B cell (primary cell): ENCODE measurements at regions not wholly inside any gene's neighbourhood (a gene's known extent, or its start where the extent isn't known, plus 50 kb on each side); places are given as distances from the start of the nearest gene placed in this dataset.

Experiments
- ATAC-seq: fragments of 200-7000 bp; cut with Tn5 transposase; one replicate; pipeline ENCODE4 v1.10.0; 2021; ENCODE audit warnings: low read depth, mild to moderate bottlenecking, moderate number of reproducible peaks, moderate library complexity
- CTCF ChIA-PET: fragments of 350-600 bp; sonication (Branson Sonifier 250); formaldehyde crosslinking; loops from one replicate; lab custom pipeline; 2021; ENCODE audit warnings: antibody characterized with exemption, inconsistent platforms; lab: Charles Lee
- POLR2A ChIA-PET: fragments of 350-600 bp; sonication (Branson Sonifier 250); formaldehyde crosslinking; loops from one replicate; lab custom pipeline; 2021; ENCODE audit warnings: antibody characterized with exemption; lab: Charles Lee
- DNase-seq: peaks from one replicate; pipeline ENCODE4 v3.0.0; 2013
- H2AFZ ChIP-seq: 2 replicates; pipeline ENCODE4 v1.6.1; 2012; ENCODE audit warnings: mild to moderate bottlenecking, low read depth, low read length; ENCODE audit not compliant: insufficient read depth, poor library complexity, severe bottlenecking
- H3K27ac ChIP-seq, 2 donors: 1 replicate in 1 of 2; 2 replicates in 1 of 2; pipeline ENCODE4 v1.5.1; 2012 to 2013; ENCODE audit warnings: low read length in 2 of 2, mild to moderate bottlenecking in 2 of 2, moderate library complexity in 1 of 2
- H3K27me3 ChIP-seq, 4 experiments: fragments of 200-600 bp in 1 of 4; sonication (generic) in 1 of 4; replicated peaks in 1 of 4; 1 replicate in 2 of 4; 2 replicates in 2 of 4; pipeline versions ENCODE4 v1.6.1 to v1.7.0; 2013 to 2016; ENCODE audit warnings: low read length in 3 of 4, mild to moderate bottlenecking in 2 of 4, mixed read lengths in 1 of 4, moderate library complexity in 1 of 4; ENCODE audit not compliant: insufficient read depth in 4 of 4, control insufficient read depth in 3 of 4; ENCODE audit errors: control extremely low read depth in 1 of 4
- H3K36me3 ChIP-seq, 2 experiments: replicated peaks in 1 of 2; 1 replicate in 1 of 2; 2 replicates in 1 of 2; pipeline versions ENCODE4 v1.6.1 to v1.7.1; 2013; ENCODE audit warnings: low read length in 1 of 2; ENCODE audit not compliant: insufficient read depth in 2 of 2, control insufficient read depth in 1 of 2; ENCODE audit errors: control extremely low read depth in 1 of 2, extremely low read depth in 1 of 2
- H3K4me1 ChIP-seq, 2 donors: fragments of 200-600 bp in 1 of 2; sonication (generic) in 1 of 2; 1 replicate in 1 of 2; 2 replicates in 1 of 2; pipeline versions ENCODE4 v1.5.1 to v1.6.1; 2013 to 2017; ENCODE audit warnings: low read length in 2 of 2; ENCODE audit not compliant: control insufficient read depth in 2 of 2, insufficient read depth in 2 of 2
- H3K4me2 ChIP-seq: replicated peaks from 2 replicates; pipeline ENCODE3; 2012; ENCODE audit warnings: mild to moderate bottlenecking, low read depth, low read length; ENCODE audit not compliant: poor library complexity, severe bottlenecking
- H3K4me3 ChIP-seq, 5 experiments: fragments of 200-600 bp in 1 of 5; sonication (generic) in 1 of 5; 1 replicate in 3 of 5; 2 replicates in 2 of 5; pipeline versions ENCODE4 v1.5.1 to v1.7.0; 2011 to 2016; ENCODE audit warnings: low read length in 4 of 5, mild to moderate bottlenecking in 4 of 5, low read depth in 2 of 5, control low read depth in 1 of 5, moderate library complexity in 1 of 5; ENCODE audit not compliant: insufficient read depth in 1 of 5; ENCODE audit errors: control extremely low read depth in 1 of 5, extremely low read depth in 1 of 5
- H3K79me2 ChIP-seq: fragments of 200-600 bp; sonication (generic); one replicate; pipeline ENCODE4 v1.6.0; 2016; ENCODE audit warnings: low read length; ENCODE audit not compliant: control insufficient read depth, insufficient read depth
- H3K9ac ChIP-seq: fragments of 200-600 bp; sonication (generic); 2 replicates; pipeline ENCODE4 v1.6.1; 2017; ENCODE audit warnings: mild to moderate bottlenecking, low read length, moderate library complexity
- H3K9me3 ChIP-seq, 3 donors: one replicate each; pipeline versions ENCODE4 v1.6.1 to v1.7.1; 2013; ENCODE audit warnings: low read length in 2 of 3; ENCODE audit not compliant: control insufficient read depth in 2 of 3, insufficient read depth in 1 of 3; ENCODE audit errors: control extremely low read depth in 1 of 3
- H4K20me1 ChIP-seq: 2 replicates; pipeline ENCODE4 v1.6.0; 2012; ENCODE audit warnings: mild to moderate bottlenecking, low read length; ENCODE audit not compliant: insufficient read depth, control insufficient read depth, poor library complexity, severe bottlenecking
- H3K27ac Mint-ChIP-seq: one replicate; pipeline ENCODE4 v1.8.0; 2021; ENCODE audit warnings: mixed read lengths
- H3K27me3 Mint-ChIP-seq: one replicate; pipeline ENCODE4 v1.8.0; 2021; ENCODE audit warnings: mixed read lengths
- H3K4me1 Mint-ChIP-seq: one replicate; pipeline ENCODE4 v1.8.0; 2021; ENCODE audit warnings: mixed read lengths
- H3K4me3 Mint-ChIP-seq: one replicate; pipeline ENCODE4 v1.8.0; 2021; ENCODE audit warnings: mixed read lengths
- H3K9me3 Mint-ChIP-seq: one replicate; pipeline ENCODE4 v1.8.0; 2022; ENCODE audit warnings: mixed read lengths; ENCODE audit not compliant: insufficient read depth
- EZH2 ChIP-seq: IDR thresholded peaks from 2 replicates; pipeline ENCODE4 v1.6.1; 2012; ENCODE audit warnings: borderline replicate concordance, low read depth, mild to moderate bottlenecking, moderate library complexity, low read length; ENCODE audit not compliant: insufficient read depth, poor library complexity, severe bottlenecking
- WGBS: methylation state at CpG from one replicate; pipeline ENCODE4 v1.1.5; 2013; ENCODE audit warnings: missing lambda C conversion rate; ENCODE audit not compliant: insufficient coverage; 5-methylcytosine and 5-hydroxymethylcytosine counted together
- intact Hi-C: fragments of 100-400 bp; cut with micrococcal nuclease; formaldehyde crosslinking; loops from one replicate; pipeline ENCODE4 v1.10.0; 2022
- TF ChIP-seq, protein P1 (sequence below): fragments of 200-600 bp; IDR thresholded peaks from one replicate; pipeline ENCODE4 v1.8.0; 2022; ENCODE audit warnings: antibody characterized with exemption, mild to moderate bottlenecking

GRCh38 chr6:9540126-9540525 lies 874.7 kb downstream of the TFAP2A start:
- Histone ChIP-seq H2AFZ (no peak overlapping the region), H3K4me2 (no peak overlapping the region), H3K9ac (no peak overlapping the region), H3K79me2 (no peaks in the 10 kb centered on the region), H3K4me3 (no peak overlapping the region), H3K27ac (no peak overlapping the region), H3K27me3 (no peaks in the 10 kb centered on the region), H3K4me1 (no peaks in the 10 kb centered on the region), H3K36me3 (no peaks in the 10 kb centered on the region), H3K9me3 (no peaks in the 10 kb centered on the region), H4K20me1 (no peaks in the 10 kb centered on the region)
- DNase-seq = no peak
- Mint-ChIP-seq H3K27ac (no peak overlapping the region), H3K4me3 (no peak overlapping the region), H3K27me3 (no peaks in the 10 kb centered on the region), H3K9me3 (no peaks in the 10 kb centered on the region), H3K4me1 (no peaks in the 10 kb centered on the region)
- TF ChIP-seq, protein P1, sequence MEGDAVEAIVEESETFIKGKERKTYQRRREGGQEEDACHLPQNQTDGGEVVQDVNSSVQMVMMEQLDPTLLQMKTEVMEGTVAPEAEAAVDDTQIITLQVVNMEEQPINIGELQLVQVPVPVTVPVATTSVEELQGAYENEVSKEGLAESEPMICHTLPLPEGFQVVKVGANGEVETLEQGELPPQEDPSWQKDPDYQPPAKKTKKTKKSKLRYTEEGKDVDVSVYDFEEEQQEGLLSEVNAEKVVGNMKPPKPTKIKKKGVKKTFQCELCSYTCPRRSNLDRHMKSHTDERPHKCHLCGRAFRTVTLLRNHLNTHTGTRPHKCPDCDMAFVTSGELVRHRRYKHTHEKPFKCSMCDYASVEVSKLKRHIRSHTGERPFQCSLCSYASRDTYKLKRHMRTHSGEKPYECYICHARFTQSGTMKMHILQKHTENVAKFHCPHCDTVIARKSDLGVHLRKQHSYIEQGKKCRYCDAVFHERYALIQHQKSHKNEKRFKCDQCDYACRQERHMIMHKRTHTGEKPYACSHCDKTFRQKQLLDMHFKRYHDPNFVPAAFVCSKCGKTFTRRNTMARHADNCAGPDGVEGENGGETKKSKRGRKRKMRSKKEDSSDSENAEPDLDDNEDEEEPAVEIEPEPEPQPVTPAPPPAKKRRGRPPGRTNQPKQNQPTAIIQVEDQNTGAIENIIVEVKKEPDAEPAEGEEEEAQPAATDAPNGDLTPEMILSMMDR = no peak
- no peak for TF ChIP-seq EZH2
- ChIA-PET POLR2A (no interaction called here), CTCF (interaction anchor here (0.9 to 1.5 kb wide), 4 partner anchors 14 to 893 kb away, joined by 3 to 5 read pairs (median 4); no protein-coding TSS in a partner anchor)
- ATAC-seq = no peak
- intact Hi-C loops = no loop called here

DNA sequence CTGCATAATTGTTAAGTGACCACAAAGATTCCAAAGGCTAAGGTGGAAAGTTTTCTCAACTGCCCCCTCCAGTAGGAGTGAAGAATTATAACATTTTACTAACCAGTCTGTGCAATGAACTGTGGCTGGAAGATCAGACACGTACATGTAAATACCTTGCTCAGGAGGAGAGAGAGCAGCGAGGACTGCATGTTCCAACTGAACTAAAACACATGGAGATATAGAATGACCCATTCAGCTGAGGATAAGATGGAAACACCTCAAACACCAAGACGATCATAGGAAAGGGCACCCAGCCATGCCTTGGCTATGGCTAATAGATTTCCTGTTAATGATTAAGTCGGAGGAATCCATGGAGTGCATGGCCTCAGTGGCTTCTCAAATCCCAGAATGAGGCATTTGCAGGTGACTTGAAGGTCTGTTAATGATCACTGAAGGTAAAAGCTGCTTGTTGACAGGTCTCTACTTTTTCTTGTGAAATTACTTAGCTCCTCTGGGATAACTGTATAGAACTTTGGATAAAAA lies 875.6 kb downstream of the TFAP2A start:
- ChIA-PET POLR2A (no interaction called here), CTCF (interaction anchor here (0.9 to 1.5 kb wide), 4 partner anchors 15 to 894 kb away, joined by 3 to 5 read pairs (median 4); no protein-coding TSS in a partner anchor)
- no peaks in the 10 kb centered on the region for H3K79me2 ChIP-seq
- no peak overlapping the region for H3K4me3 ChIP-seq
- no peaks in the 10 kb centered on the region for H3K27me3 ChIP-seq
- Mint-ChIP-seq H3K4me3 (no peak overlapping the region), H3K4me1 (no peaks in the 10 kb centered on the region), H3K27me3 (no peaks in the 10 kb centered on the region), H3K27ac (no peak overlapping the region), H3K9me3 (no peaks in the 10 kb centered on the region)
- H3K4me1 ChIP-seq = no peaks in the 10 kb centered on the region
- no peak overlapping the region for H3K9ac ChIP-seq
- WGBS = 78% methylated on average over 3 of the region's 4 CpGs
- H3K9me3 ChIP-seq = no peaks in the 10 kb centered on the region
- no peak overlapping the region for H2AFZ ChIP-seq
- no peak overlapping the region for H3K27ac ChIP-seq
- no peak overlapping the region for H3K4me2 ChIP-seq
- DNase-seq = no peak
- no peaks in the 10 kb centered on the region for H3K36me3 ChIP-seq
- intact Hi-C loops = no loop called here
- H4K20me1 ChIP-seq = no peaks in the 10 kb centered on the region
- no peak for ATAC-seq
- no peak for TF ChIP-seq EZH2
- TF ChIP-seq, protein P1 = no peak
